A673 (cell line): ENCODE measurements at regions not wholly inside any gene's neighbourhood (a gene's known extent, or its start where the extent isn't known, plus 50 kb on each side); places are given as distances from the start of the nearest gene placed in this dataset.

ENCODE experiments used
- BruUV-seq: library from RNA; stranded (reverse); fragments of 400-500 nt; replicated peaks from 2 replicates; lab custom pipeline; 2021; lab: Mats Ljungman, UMichigan
- CTCF ChIA-PET: fragments of 300-600 bp; sonication (Branson Sonifier 250); formaldehyde crosslinking; loops from one replicate; lab custom pipeline; 2022; ENCODE audit warnings: antibody characterized with exemption; lab: Charles Lee
- POLR2A ChIA-PET: fragments of 300-600 bp; sonication (Branson Sonifier 250); formaldehyde crosslinking; loops from one replicate; lab custom pipeline; 2022; ENCODE audit warnings: antibody characterized with exemption; ENCODE audit not compliant: low non-redundant PET; lab: Charles Lee
- DNase-seq: peaks from one replicate; pipeline ENCODE4 v3.0.0-alpha.2; 2015; ENCODE audit warnings: low spot score
- H3K27ac ChIP-seq: fragments of 200-600 bp; sonication (generic); 2 replicates; pipeline ENCODE4 v1.5.1; 2016; ENCODE audit warnings: mixed run types, low read depth, mild to moderate bottlenecking, mixed read lengths, antibody characterized with exemption, low read length; ENCODE audit not compliant: poor library complexity, severe bottlenecking
- H3K27me3 ChIP-seq: fragments of 200-600 bp; sonication (generic); replicated peaks from 2 replicates; pipeline ENCODE4 v1.6.1; 2017; ENCODE audit warnings: mixed run types, low read depth, mild to moderate bottlenecking, mixed read lengths, antibody characterized with exemption, low read length; ENCODE audit not compliant: insufficient read depth, poor library complexity
- H3K36me3 ChIP-seq: fragments of 200-600 bp; sonication (generic); 2 replicates; pipeline ENCODE4 v1.6.1; 2016; ENCODE audit warnings: mixed run types, mild to moderate bottlenecking, mixed read lengths, antibody characterized with exemption, low read length; ENCODE audit not compliant: insufficient read depth, poor library complexity, severe bottlenecking
- H3K4me1 ChIP-seq: fragments of 200-600 bp; sonication (generic); 2 replicates; pipeline ENCODE4 v1.6.1; 2017; ENCODE audit warnings: mixed run types, mild to moderate bottlenecking, mixed read lengths, antibody characterized with exemption, low read length; ENCODE audit not compliant: insufficient read depth, poor library complexity, severe bottlenecking
- H3K4me3 ChIP-seq: fragments of 200-600 bp; sonication (generic); 2 replicates; pipeline ENCODE4 v1.5.1; 2016; ENCODE audit warnings: low read depth, mixed run types, mild to moderate bottlenecking, mixed read lengths, low read length; ENCODE audit not compliant: poor library complexity, severe bottlenecking
- H3K9me3 ChIP-seq: fragments of 200-600 bp; sonication (generic); 2 replicates; pipeline ENCODE4 v1.6.1; 2016; ENCODE audit warnings: mixed run types, low read depth, mild to moderate bottlenecking, mixed read lengths, antibody characterized with exemption, low read length; ENCODE audit not compliant: poor library complexity, severe bottlenecking
- EZH2 ChIP-seq: fragments of 200-600 bp; sonication (generic); IDR thresholded peaks from 2 replicates; pipeline ENCODE4 v1.6.1; 2017; ENCODE audit warnings: borderline replicate concordance, low read depth, mild to moderate bottlenecking, mixed read lengths, antibody characterized with exemption, low read length; ENCODE audit not compliant: poor library complexity, severe bottlenecking
- intact Hi-C: fragments of 100-400 bp; cut with micrococcal nuclease; formaldehyde crosslinking; loops from one replicate; pipeline ENCODE4 v1.10.0; 2022; ENCODE audit not compliant: unreplicated experiment
- TF ChIP-seq, protein P1 (sequence below): fragments of 300-800, 200-600 bp; sonication (generic); conservative IDR thresholded peaks from 2 replicates; pipeline ENCODE4 v1.5.1; 2017; ENCODE audit warnings: low read depth, mild to moderate bottlenecking, antibody characterized with exemption, low read length, moderate library complexity, mixed read lengths

DNA sequence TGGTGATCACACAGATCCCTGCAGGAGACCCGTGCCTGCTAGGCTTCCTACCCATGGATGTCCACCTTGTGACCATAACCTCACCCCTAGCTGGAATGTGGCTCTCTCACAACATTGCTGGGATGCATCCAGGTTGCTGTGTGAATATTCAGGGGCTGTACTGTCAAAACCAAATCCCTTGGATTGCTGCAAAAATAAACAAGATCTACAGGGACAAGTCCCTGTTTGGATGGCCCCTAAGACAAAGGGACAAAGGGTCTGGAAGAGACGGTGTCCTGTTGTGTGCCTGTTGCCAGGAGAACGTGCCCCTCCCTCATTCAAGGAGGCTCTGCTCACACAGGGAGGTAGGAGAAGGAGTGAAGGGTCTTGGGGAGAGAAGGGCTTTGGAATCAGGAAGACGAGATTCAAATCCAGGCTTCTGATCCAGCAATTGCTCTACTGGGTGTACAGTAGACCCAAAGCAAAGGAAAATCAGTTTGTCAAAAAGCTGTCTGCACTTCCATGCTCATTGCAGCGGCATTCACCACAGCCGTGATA, 89.2 kb upstream of the WASF3 start:
- BruUV-seq = no TSS peak
- no peak overlapping the region for H3K4me3 ChIP-seq
- H3K27me3 ChIP-seq = no peaks in the 10 kb centered on the region
- no peaks in the 10 kb centered on the region for H3K9me3 ChIP-seq
- intact Hi-C loops = no loop called here
- H3K27ac ChIP-seq = no peak overlapping the region
- TF ChIP-seq, protein P1, sequence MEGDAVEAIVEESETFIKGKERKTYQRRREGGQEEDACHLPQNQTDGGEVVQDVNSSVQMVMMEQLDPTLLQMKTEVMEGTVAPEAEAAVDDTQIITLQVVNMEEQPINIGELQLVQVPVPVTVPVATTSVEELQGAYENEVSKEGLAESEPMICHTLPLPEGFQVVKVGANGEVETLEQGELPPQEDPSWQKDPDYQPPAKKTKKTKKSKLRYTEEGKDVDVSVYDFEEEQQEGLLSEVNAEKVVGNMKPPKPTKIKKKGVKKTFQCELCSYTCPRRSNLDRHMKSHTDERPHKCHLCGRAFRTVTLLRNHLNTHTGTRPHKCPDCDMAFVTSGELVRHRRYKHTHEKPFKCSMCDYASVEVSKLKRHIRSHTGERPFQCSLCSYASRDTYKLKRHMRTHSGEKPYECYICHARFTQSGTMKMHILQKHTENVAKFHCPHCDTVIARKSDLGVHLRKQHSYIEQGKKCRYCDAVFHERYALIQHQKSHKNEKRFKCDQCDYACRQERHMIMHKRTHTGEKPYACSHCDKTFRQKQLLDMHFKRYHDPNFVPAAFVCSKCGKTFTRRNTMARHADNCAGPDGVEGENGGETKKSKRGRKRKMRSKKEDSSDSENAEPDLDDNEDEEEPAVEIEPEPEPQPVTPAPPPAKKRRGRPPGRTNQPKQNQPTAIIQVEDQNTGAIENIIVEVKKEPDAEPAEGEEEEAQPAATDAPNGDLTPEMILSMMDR = no peak
- no peak for TF ChIP-seq EZH2
- no peaks in the 10 kb centered on the region for H3K36me3 ChIP-seq
- POLR2A ChIA-PET = no interaction called here
- CTCF ChIA-PET = no interaction called here
- H3K4me1 ChIP-seq = no peaks in the 10 kb centered on the region
- no peak for DNase-seq

DNA sequence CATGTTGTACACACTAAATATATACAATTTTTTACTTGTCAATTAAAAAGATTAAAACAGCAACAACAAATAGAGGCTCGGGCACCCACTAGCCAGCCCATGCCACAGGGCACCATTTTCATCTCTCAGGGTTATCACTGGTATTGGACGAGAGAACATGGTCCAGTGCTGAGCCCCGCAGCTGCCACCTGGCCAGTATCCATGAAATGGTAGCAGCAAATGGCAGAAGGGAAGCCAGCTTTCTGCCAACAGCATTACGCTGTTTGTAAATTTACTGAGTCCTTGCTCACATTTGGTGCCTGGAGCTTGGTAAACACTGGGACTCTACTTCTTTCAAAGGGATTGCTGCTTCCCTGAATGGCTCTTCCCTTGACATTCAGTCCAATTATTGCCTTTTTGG, 87.9 kb upstream of the WASF3 start:
- no peak overlapping the region for H3K27ac ChIP-seq
- H3K9me3 ChIP-seq = no peaks in the 10 kb centered on the region
- H3K27me3 ChIP-seq = no peaks in the 10 kb centered on the region
- TF ChIP-seq EZH2 = no peak
- ChIA-PET POLR2A (no interaction called here), CTCF (no interaction called here)
- H3K4me1 ChIP-seq = no peaks in the 10 kb centered on the region
- no peak overlapping the region for H3K4me3 ChIP-seq
- no peaks in the 10 kb centered on the region for H3K36me3 ChIP-seq
- no peak for DNase-seq
- intact Hi-C loops = no loop called here
- BruUV-seq = no TSS peak

DNA sequence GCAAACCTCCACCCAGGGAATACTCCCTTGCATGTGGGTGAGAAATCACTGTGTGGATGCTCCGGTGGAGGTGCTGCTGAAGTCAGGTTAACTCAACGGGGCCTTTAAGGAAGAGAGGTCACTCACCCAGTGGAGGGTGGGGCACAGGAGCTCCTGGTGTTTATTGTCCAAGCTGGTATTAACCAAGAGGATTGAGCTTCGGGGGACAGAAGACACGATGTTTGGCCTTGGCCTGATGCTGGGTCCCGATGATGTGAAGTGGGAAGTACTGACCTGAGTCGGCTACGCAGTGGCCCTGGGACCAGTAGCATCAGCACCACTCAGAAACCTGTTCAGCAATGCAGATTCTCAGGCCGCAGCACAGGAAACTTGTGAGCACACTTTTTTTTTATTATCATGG, 85.7 kb upstream of the WASF3 start:
- BruUV-seq = no TSS peak
- Histone ChIP-seq H3K4me1 (no peaks in the 10 kb centered on the region), H3K4me3 (no peak overlapping the region), H3K27me3 (no peaks in the 10 kb centered on the region), H3K36me3 (no peaks in the 10 kb centered on the region), H3K27ac (no peak overlapping the region), H3K9me3 (no peaks in the 10 kb centered on the region)
- no peak for DNase-seq
- ChIA-PET CTCF (no interaction called here), POLR2A (no interaction called here)
- no peak for TF ChIP-seq EZH2
- TF ChIP-seq, protein P1 = no peak
- intact Hi-C loops = no loop called here

DNA sequence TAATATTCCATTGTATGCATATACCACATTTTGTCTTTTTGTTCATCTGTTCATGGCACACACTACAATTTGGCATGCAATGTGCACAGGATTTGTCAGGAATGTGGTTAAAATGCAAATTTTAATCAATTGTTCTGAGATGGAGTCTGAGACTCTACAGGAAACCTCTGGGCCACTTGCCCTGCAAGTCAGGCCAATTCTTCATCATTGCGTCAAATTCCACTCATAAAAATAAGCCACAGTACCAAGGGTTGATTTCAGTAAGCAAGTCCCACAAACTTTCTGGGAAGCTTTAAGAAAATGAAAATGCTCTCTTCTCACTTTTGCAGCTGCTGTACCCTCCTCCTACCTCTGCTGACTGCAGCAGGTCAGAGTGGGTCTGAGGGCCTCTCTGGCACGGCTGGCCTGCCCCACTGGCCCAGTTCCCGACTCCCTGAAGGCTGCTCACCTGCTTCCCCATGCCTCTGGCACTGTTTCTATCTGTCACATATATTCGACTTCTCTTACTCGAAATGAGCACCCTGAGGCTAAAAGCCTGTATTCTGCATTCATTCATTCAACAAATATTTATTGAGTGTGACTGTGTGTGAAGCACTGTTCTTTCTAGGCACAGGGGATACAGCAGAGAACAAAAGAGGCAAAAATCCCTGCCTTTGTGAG, 83.8 kb upstream of the WASF3 start:
- Histone ChIP-seq H3K9me3 (no peaks in the 10 kb centered on the region), H3K27me3 (no peaks in the 10 kb centered on the region), H3K27ac (no peak overlapping the region), H3K4me3 (no peak overlapping the region), H3K36me3 (no peaks in the 10 kb centered on the region), H3K4me1 (no peaks in the 10 kb centered on the region)
- intact Hi-C loops = no loop called here
- DNase-seq = no peak
- BruUV-seq = no TSS peak
- TF ChIP-seq, protein P1 = no peak
- ChIA-PET CTCF (no interaction called here), POLR2A (no interaction called here)
